Immature natural killer cell (primary cell): ENCODE measurements at regions not wholly inside any gene's neighbourhood (a gene's known extent, or its start where the extent isn't known, plus 50 kb on each side); places are given as distances from the start of the nearest gene placed in this dataset.

ENCODE experiments used
- DNase-seq, 3 donors: peaks; one replicate each; pipeline ENCODE4 v3.0.0; 2022; ENCODE audit warnings: mixed read lengths in 1 of 3
- H3K27ac Mint-ChIP-seq, 6 donors: one replicate each; pipeline ENCODE4 v1.8.0; 2020; ENCODE audit warnings: mixed read lengths in 6 of 6, mild to moderate bottlenecking in 5 of 6, inconsistent platforms in 4 of 6, moderate library complexity in 3 of 6
- H3K27me3 Mint-ChIP-seq, 3 donors: one replicate each; pipeline ENCODE4 v1.8.0; 2020 to 2021; ENCODE audit warnings: low read depth in 3 of 3, mild to moderate bottlenecking in 3 of 3, mixed read lengths in 3 of 3, moderate library complexity in 3 of 3, inconsistent platforms in 1 of 3
- H3K36me3 Mint-ChIP-seq, 3 donors: one replicate each; pipeline ENCODE4 v1.8.0; 2020; ENCODE audit warnings: mixed read lengths in 3 of 3, inconsistent platforms in 2 of 3, mild to moderate bottlenecking in 2 of 3
- H3K4me1 Mint-ChIP-seq, 2 donors: one replicate each; pipeline ENCODE4 v1.8.0; 2020; ENCODE audit warnings: inconsistent platforms in 2 of 2, mild to moderate bottlenecking in 2 of 2, mixed read lengths in 2 of 2, moderate library complexity in 1 of 2
- H3K4me3 Mint-ChIP-seq, 5 donors: one replicate each; pipeline ENCODE4 v1.8.0; 2020; ENCODE audit warnings: mild to moderate bottlenecking in 5 of 5, mixed read lengths in 5 of 5, inconsistent platforms in 3 of 5, moderate library complexity in 3 of 5
- H3K9me3 Mint-ChIP-seq, 6 donors: one replicate each; pipeline ENCODE4 v1.8.0; 2020; ENCODE audit warnings: mild to moderate bottlenecking in 6 of 6, mixed read lengths in 6 of 6, inconsistent platforms in 4 of 6, moderate library complexity in 3 of 6

GRCh38 chr14:98564006-98564405 lies 708.0 kb downstream of the BCL11B start:
- H3K27me3 Mint-ChIP-seq, result peaks cover 7 to 10% (median 10%) of the 10 kb centered on the region in 3 donors
- H3K4me1 Mint-ChIP-seq, result no peaks in the 10 kb centered on the region
- peaks cover 0 to 9% (median 0%) of the 10 kb centered on the region in 3 donors for H3K36me3 Mint-ChIP-seq
- no peaks in the 10 kb centered on the region for H3K9me3 Mint-ChIP-seq
- no peak overlapping the region for H3K27ac Mint-ChIP-seq
- DNase-seq, result no peak
- no peak overlapping the region for H3K4me3 Mint-ChIP-seq

- Mint-ChIP-seq H3K27ac (no peak overlapping the region), H3K9me3 (no peaks in the 10 kb centered on the region), H3K4me3 (no peak overlapping the region), H3K27me3 (peaks cover 6 to 10% (median 9%) of the 10 kb centered on the region in 3 donors), H3K36me3 (peaks cover 0 to 6% (median 0%) of the 10 kb centered on the region in 3 donors), H3K4me1 (no peaks in the 10 kb centered on the region)
- no peak for DNase-seq
These were observed 707.5 kb downstream of the BCL11B start for GRCh38 chr14:98564541-98564940.

- H3K4me3 Mint-ChIP-seq, result no peak overlapping the region
- no peaks in the 10 kb centered on the region for H3K4me1 Mint-ChIP-seq
- H3K27me3 Mint-ChIP-seq, result peaks cover 2 to 13% (median 6%) of the 10 kb centered on the region in 3 donors
- H3K36me3 Mint-ChIP-seq, result no peaks in the 10 kb centered on the region
- no peak overlapping the region for H3K27ac Mint-ChIP-seq
- H3K9me3 Mint-ChIP-seq, result no peaks in the 10 kb centered on the region
- DNase-seq, result no peak
These were observed 700.9 kb downstream of the BCL11B start for GRCh38 chr14:98571104-98571503.

GRCh38 chr14:98573082-98573481 lies 698.9 kb downstream of the BCL11B start:
- no peaks in the 10 kb centered on the region for H3K36me3 Mint-ChIP-seq
- peaks cover 2 to 10% (median 6%) of the 10 kb centered on the region in 3 donors for H3K27me3 Mint-ChIP-seq
- no peak overlapping the region for H3K4me3 Mint-ChIP-seq
- H3K9me3 Mint-ChIP-seq, result no peaks in the 10 kb centered on the region
- H3K27ac Mint-ChIP-seq, result no peak overlapping the region
- H3K4me1 Mint-ChIP-seq, result no peaks in the 10 kb centered on the region
- DNase-seq, result no peak

- no peak for DNase-seq
- H3K27ac Mint-ChIP-seq, result no peak overlapping the region
- H3K4me3 Mint-ChIP-seq, result no peak overlapping the region
- no peaks in the 10 kb centered on the region for H3K9me3 Mint-ChIP-seq
- no peaks in the 10 kb centered on the region for H3K4me1 Mint-ChIP-seq
- H3K27me3 Mint-ChIP-seq, result peaks cover 4 to 12% (median 9%) of the 10 kb centered on the region in 3 donors
- no peaks in the 10 kb centered on the region for H3K36me3 Mint-ChIP-seq
These were observed 695.5 kb downstream of the BCL11B start for GRCh38 chr14:98576463-98576862.

- H3K4me3 Mint-ChIP-seq, result no peak overlapping the region
- H3K27me3 Mint-ChIP-seq, result peaks cover 8 to 13% (median 9%) of the 10 kb centered on the region in 3 donors
These were observed 693.8 kb downstream of the BCL11B start for GRCh38 chr14:98578204-98578603.

GRCh38 chr14:98579140-98579539 lies 692.9 kb downstream of the BCL11B start:
- H3K36me3 Mint-ChIP-seq, result no peaks in the 10 kb centered on the region
- H3K9me3 Mint-ChIP-seq, result no peaks in the 10 kb centered on the region
- H3K27ac Mint-ChIP-seq, result no peak overlapping the region
- DNase-seq, result no peak
- H3K27me3 Mint-ChIP-seq, result peaks cover 8 to 13% (median 11%) of the 10 kb centered on the region in 3 donors
- no peak overlapping the region for H3K4me3 Mint-ChIP-seq
- no peaks in the 10 kb centered on the region for H3K4me1 Mint-ChIP-seq

More at GRCh38 chr14:98578204-98578603, 693.8 kb downstream of the BCL11B start:
- H3K9me3 Mint-ChIP-seq, result no peaks in the 10 kb centered on the region
- DNase-seq, result no peak
- no peaks in the 10 kb centered on the region for H3K36me3 Mint-ChIP-seq
- no peaks in the 10 kb centered on the region for H3K4me1 Mint-ChIP-seq
- H3K27ac Mint-ChIP-seq, result no peak overlapping the region

- peak in 2 of 3 donors; percentile 4 to 24 for DNase-seq
- H3K36me3 Mint-ChIP-seq, result no peaks in the 10 kb centered on the region
- no peaks in the 10 kb centered on the region for H3K4me1 Mint-ChIP-seq
- H3K4me3 Mint-ChIP-seq, result no peak overlapping the region
- H3K9me3 Mint-ChIP-seq, result no peaks in the 10 kb centered on the region
- H3K27ac Mint-ChIP-seq, result no peak overlapping the region
- H3K27me3 Mint-ChIP-seq, result peaks cover 8 to 10% (median 10%) of the 10 kb centered on the region in 3 donors
These were observed 691.8 kb downstream of the BCL11B start for GRCh38 chr14:98580131-98580678.

GRCh38 chr14:98582276-98582675 lies 689.7 kb downstream of the BCL11B start:
- Mint-ChIP-seq H3K4me1 (no peaks in the 10 kb centered on the region), H3K27me3 (peaks cover 8 to 12% (median 10%) of the 10 kb centered on the region in 3 donors), H3K27ac (no peak overlapping the region), H3K36me3 (no peaks in the 10 kb centered on the region), H3K9me3 (no peaks in the 10 kb centered on the region), H3K4me3 (no peak overlapping the region)
- no peak for DNase-seq

- no peak overlapping the region for H3K4me3 Mint-ChIP-seq
- peaks cover 0 to 3% (median 1%) of the 10 kb centered on the region in 6 donors for H3K9me3 Mint-ChIP-seq
- no peak for DNase-seq
- H3K27ac Mint-ChIP-seq, result no peak overlapping the region
- H3K27me3 Mint-ChIP-seq, result peaks cover 0 to 5% (median 0%) of the 10 kb centered on the region in 3 donors
- H3K36me3 Mint-ChIP-seq, result peaks cover 0 to 3% (median 0%) of the 10 kb centered on the region in 3 donors
- H3K4me1 Mint-ChIP-seq, result no peaks in the 10 kb centered on the region
These were observed 680.8 kb downstream of the BCL11B start for GRCh38 chr14:98591161-98591560.

- peaks cover 0 to 8% (median 0%) of the 10 kb centered on the region in 3 donors for H3K36me3 Mint-ChIP-seq
- peaks cover 1 to 17% (median 7%) of the 10 kb centered on the region in 6 donors for H3K9me3 Mint-ChIP-seq
- no peak for DNase-seq
- no peak overlapping the region for H3K4me3 Mint-ChIP-seq
- no peak overlapping the region for H3K27ac Mint-ChIP-seq
- H3K4me1 Mint-ChIP-seq, result no peaks in the 10 kb centered on the region
- H3K27me3 Mint-ChIP-seq, result peaks cover 0 to 5% (median 0%) of the 10 kb centered on the region in 3 donors
These were observed 679.3 kb downstream of the BCL11B start for GRCh38 chr14:98592611-98593170.

- Mint-ChIP-seq H3K4me1 (no peaks in the 10 kb centered on the region), H3K9me3 (peaks cover 1 to 17% (median 7%) of the 10 kb centered on the region in 6 donors), H3K36me3 (peaks cover 0 to 8% (median 0%) of the 10 kb centered on the region in 3 donors), H3K4me3 (no peak overlapping the region), H3K27ac (no peak overlapping the region), H3K27me3 (peaks cover 0 to 6% (median 0%) of the 10 kb centered on the region in 3 donors)
- DNase-seq, result no peak
These were observed 678.6 kb downstream of the BCL11B start for GRCh38 chr14:98593361-98593761.

- peaks cover 1 to 17% (median 7%) of the 10 kb centered on the region in 6 donors for H3K9me3 Mint-ChIP-seq
- DNase-seq, result no peak
- peaks cover 0 to 3% (median 0%) of the 10 kb centered on the region in 3 donors for H3K27me3 Mint-ChIP-seq
- peaks cover 0 to 8% (median 0%) of the 10 kb centered on the region in 3 donors for H3K36me3 Mint-ChIP-seq
- H3K4me1 Mint-ChIP-seq, result no peaks in the 10 kb centered on the region
- no peak overlapping the region for H3K4me3 Mint-ChIP-seq
- no peak overlapping the region for H3K27ac Mint-ChIP-seq
These were observed 677.8 kb downstream of the BCL11B start for GRCh38 chr14:98594156-98594555.

GRCh38 chr14:98598576-98598975 lies 673.4 kb downstream of the BCL11B start:
- no peak overlapping the region for H3K27ac Mint-ChIP-seq
- no peaks in the 10 kb centered on the region for H3K4me1 Mint-ChIP-seq
- peaks cover 0 to 6% (median 1%) of the 10 kb centered on the region in 3 donors for H3K27me3 Mint-ChIP-seq
- H3K4me3 Mint-ChIP-seq, result no peak overlapping the region
- peaks cover 1 to 17% (median 7%) of the 10 kb centered on the region in 6 donors for H3K9me3 Mint-ChIP-seq
- H3K36me3 Mint-ChIP-seq, result peaks cover 0 to 8% (median 0%) of the 10 kb centered on the region in 3 donors
- no peak for DNase-seq
